A204.1 (cell line): ENCODE measurements at regions not wholly inside any gene's neighbourhood (a gene's known extent, or its start where the extent isn't known, plus 50 kb on each side); places are given as distances from the start of the nearest gene placed in this dataset.
"Not testable (repeated sequence)": the region's sequence is repeated elsewhere in the genome, so short reads cannot be mapped to it uniquely, and the experiment has no call there.

Source experiments
- FAIRE-seq: peaks from 2 replicates; lab custom pipeline; 2012; peaks lifted over from hg19 to GRCh38; lab: Jason Lieb, UNC

- no peak for FAIRE-seq
Observed at GRCh38 chr10:93221521-93221920, 147.8 kb downstream of the CYP26A1 start.

GRCh38 chr10:93222211-93222754 lies 148.6 kb downstream of the CYP26A1 start:
- FAIRE-seq: no peak

GRCh38 chr10:93222876-93223275 lies 149.2 kb downstream of the CYP26A1 start:
- no peak for FAIRE-seq

- no peak for FAIRE-seq
Observed at GRCh38 chr10:93223336-93223735, 149.6 kb downstream of the CYP26A1 start.

- FAIRE-seq: no peak
Observed at GRCh38 chr10:93224005-93224779, 150.5 kb downstream of the CYP26A1 start.

GRCh38 chr10:93225938-93226337 lies 152.2 kb downstream of the CYP26A1 start:
- no peak for FAIRE-seq

GRCh38 chr10:93226619-93227018 lies 152.9 kb downstream of the CYP26A1 start:
- FAIRE-seq: no peak

- not testable (repeated sequence) for FAIRE-seq
Observed at GRCh38 chr10:93230596-93230995, 156.9 kb downstream of the CYP26A1 start.

GRCh38 chr10:93232159-93232558 lies 158.5 kb downstream of the CYP26A1 start:
- FAIRE-seq: not testable (repeated sequence)

GRCh38 chr10:93234940-93235339 lies 161.2 kb downstream of the CYP26A1 start:
- not testable (repeated sequence) for FAIRE-seq

- FAIRE-seq: no peak
Observed at GRCh38 chr10:93235686-93236085, 162.0 kb downstream of the CYP26A1 start.

GRCh38 chr10:93236393-93237040 lies 162.8 kb downstream of the CYP26A1 start:
- no peak for FAIRE-seq

- FAIRE-seq: no peak
Observed at GRCh38 chr10:93245147-93245546, 171.5 kb downstream of the CYP26A1 start.

GRCh38 chr10:93245779-93246178 lies 172.1 kb downstream of the CYP26A1 start:
- FAIRE-seq: no peak

GRCh38 chr10:93248583-93249227 lies 175.0 kb downstream of the CYP26A1 start:
- no peak for FAIRE-seq

- FAIRE-seq: no peak
Observed at GRCh38 chr10:93250010-93250409, 176.3 kb downstream of the CYP26A1 start.

- no peak for FAIRE-seq
Observed at GRCh38 chr10:93254180-93254853, 180.6 kb downstream of the CYP26A1 start.

GRCh38 chr10:93255546-93255945 lies 181.9 kb downstream of the CYP26A1 start:
- FAIRE-seq: no peak
